Small intestine (tissue), 7 donors: ENCODE measurements at regions not wholly inside any gene's neighbourhood (a gene's known extent, or its start where the extent isn't known, plus 50 kb on each side); places are given as distances from the start of the nearest gene placed in this dataset.

Source experiments
- DNase-seq, 2 donors: peaks; one replicate each; pipeline versions ENCODE4 v3.0.0 to v3.0.0-alpha.2; 2013
- FAIRE-seq: peaks from 2 replicates; lab custom pipeline; 2012; peaks lifted over from hg19 to GRCh38; lab: Jason Lieb, UNC
- H3K27ac ChIP-seq, 3 donors: one replicate each; pipeline ENCODE4 v1.5.1; 2013; ENCODE audit warnings: low read length in 2 of 3, mild to moderate bottlenecking in 2 of 3, control low read depth in 1 of 3, inconsistent platforms in 1 of 3, low read depth in 1 of 3, moderate library complexity in 1 of 3
- H3K27me3 ChIP-seq, 3 donors: one replicate each; pipeline ENCODE4 v1.6.1; 2013; ENCODE audit warnings: low read length in 3 of 3, inconsistent platforms in 1 of 3; ENCODE audit not compliant: control insufficient read depth in 3 of 3, insufficient read depth in 3 of 3
- H3K36me3 ChIP-seq, 3 donors: one replicate each; pipeline ENCODE4 v1.6.1; 2013; ENCODE audit warnings: low read length in 3 of 3, inconsistent platforms in 1 of 3, low read depth in 1 of 3, mild to moderate bottlenecking in 1 of 3, moderate library complexity in 1 of 3; ENCODE audit not compliant: control insufficient read depth in 3 of 3, insufficient read depth in 2 of 3
- H3K4me1 ChIP-seq, 3 donors: one replicate each; pipeline ENCODE4 v1.6.1; 2013; ENCODE audit warnings: low read length in 2 of 3, inconsistent platforms in 1 of 3, low read depth in 1 of 3, mild to moderate bottlenecking in 1 of 3, moderate library complexity in 1 of 3; ENCODE audit not compliant: control insufficient read depth in 3 of 3, insufficient read depth in 2 of 3
- H3K4me3 ChIP-seq, 3 donors: one replicate each; pipeline ENCODE4 v1.5.1; 2013; ENCODE audit warnings: low read length in 3 of 3, control low read depth in 1 of 3, inconsistent platforms in 1 of 3, low read depth in 1 of 3, mild to moderate bottlenecking in 1 of 3, moderate library complexity in 1 of 3
- H3K9me3 ChIP-seq, 2 donors: one replicate each; pipeline ENCODE4 v1.6.1; 2013; ENCODE audit warnings: low read depth in 1 of 2, low read length in 1 of 2; ENCODE audit not compliant: control insufficient read depth in 2 of 2, insufficient read depth in 1 of 2
- WGBS, 3 donors: extraction: QIAGEN DNeasy Blood & Tissue Kit; methylation state at CpG; one replicate each; pipeline ENCODE4 v1.1.7; 2013; 5-methylcytosine and 5-hydroxymethylcytosine counted together
- donor health status: healthy with polysubstance abuse.
- donor health status: control.
- donor health status: control.
- donor health status: Bipolar disorder and iron deficiency.
- donor health status: healthy.

- H3K27ac ChIP-seq, result no peak overlapping the region
- no peaks in the 10 kb centered on the region for H3K27me3 ChIP-seq
- no peak overlapping the region for H3K4me3 ChIP-seq
- FAIRE-seq, result no peak
- WGBS, 3 donors, result 60 to 73% (median 62%) methylated on average over 5 of the region's 5 CpGs
- no peaks in the 10 kb centered on the region for H3K4me1 ChIP-seq
- no peaks in the 10 kb centered on the region for H3K9me3 ChIP-seq
- H3K36me3 ChIP-seq, result no peaks in the 10 kb centered on the region
- DNase-seq, result peak in 1 of 2 donors; percentile 30
Observed at GRCh38 chr4:149961876-149962597, 116.2 kb upstream of the DCLK2 start.

DNA sequence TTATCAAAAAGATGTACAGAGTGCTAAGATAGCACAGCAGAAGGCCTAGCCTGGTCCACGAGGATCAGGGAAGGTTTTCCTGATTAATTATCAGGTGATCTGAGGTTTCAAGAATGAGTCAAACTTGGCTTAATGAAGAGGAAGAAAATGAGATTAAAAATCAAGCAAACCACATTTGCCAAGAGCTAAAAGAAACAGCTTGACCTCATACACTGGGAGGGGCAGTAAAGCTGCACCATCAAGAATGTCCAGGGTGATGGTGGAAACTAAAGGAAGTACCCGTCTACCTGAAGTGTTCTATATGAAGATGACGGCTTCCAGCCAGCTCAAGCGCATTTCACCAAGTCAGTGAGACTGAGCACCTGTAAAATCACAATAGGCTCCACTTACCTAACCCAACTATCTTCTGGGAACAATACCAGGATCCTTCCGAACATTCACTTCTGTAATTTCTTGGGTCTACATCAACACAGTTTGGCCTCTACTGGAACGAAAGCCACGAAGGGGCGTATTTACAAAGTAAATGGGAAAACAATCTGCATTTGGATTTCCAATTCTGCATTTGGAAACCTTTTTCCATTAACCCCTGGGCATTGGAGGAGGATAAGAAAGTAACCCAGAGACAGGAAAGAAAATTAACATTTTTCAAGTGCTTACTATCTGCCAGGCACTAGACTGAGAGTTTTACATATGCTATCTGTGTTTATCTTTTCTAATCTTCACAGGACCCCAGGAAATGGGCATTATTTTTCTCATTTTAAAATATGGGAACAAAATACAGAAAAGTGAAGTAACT is 114.0 kb upstream of the DCLK2 start:
- no peak for DNase-seq
- H3K4me1 ChIP-seq, result no peaks in the 10 kb centered on the region
- no peaks in the 10 kb centered on the region for H3K9me3 ChIP-seq
- WGBS, 3 donors, result 83 to 87% (median 85%) methylated on average over 8 of the region's 8 CpGs
- FAIRE-seq, result no peak
- H3K36me3 ChIP-seq, result no peaks in the 10 kb centered on the region
- H3K27ac ChIP-seq, result no peak overlapping the region
- H3K27me3 ChIP-seq, result no peaks in the 10 kb centered on the region
- H3K4me3 ChIP-seq, result no peak overlapping the region

DNA sequence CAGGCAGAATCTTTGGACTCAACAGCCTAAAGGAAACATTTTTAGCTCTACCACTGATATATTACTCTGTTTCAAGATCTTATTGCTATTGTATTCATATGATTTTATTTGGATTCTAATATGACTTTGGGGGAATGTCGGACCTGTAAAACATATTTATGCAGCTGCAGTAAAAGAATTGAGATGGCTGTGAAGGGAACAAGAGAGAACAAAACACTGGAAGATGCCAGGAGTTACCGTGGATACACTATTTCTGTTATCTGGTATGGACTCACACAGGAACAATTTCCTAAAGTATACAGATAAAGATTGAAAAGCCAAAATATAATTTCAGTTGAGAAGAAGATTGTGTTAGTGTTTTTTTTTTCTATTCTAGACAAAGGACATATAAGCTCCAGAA is 113.0 kb upstream of the DCLK2 start:
- H3K9me3 ChIP-seq, result no peaks in the 10 kb centered on the region
- no peak overlapping the region for H3K4me3 ChIP-seq
- no peak for DNase-seq
- no peak overlapping the region for H3K27ac ChIP-seq
- H3K4me1 ChIP-seq, result no peaks in the 10 kb centered on the region
- H3K27me3 ChIP-seq, result no peaks in the 10 kb centered on the region
- H3K36me3 ChIP-seq, result no peaks in the 10 kb centered on the region
- WGBS, 3 donors, result 56 to 64% (median 58%) methylated on average over 2 of the region's 2 CpGs
- no peak for FAIRE-seq

- no peak for FAIRE-seq
- no peaks in the 10 kb centered on the region for H3K36me3 ChIP-seq
Observed at GRCh38 chr4:149972407-149972806, 105.8 kb upstream of the DCLK2 start.

GRCh38 chr4:149973181-149973580 is 105.1 kb upstream of the DCLK2 start:
- no peaks in the 10 kb centered on the region for H3K4me1 ChIP-seq
- H3K9me3 ChIP-seq, result no peaks in the 10 kb centered on the region
- DNase-seq (no peak), FAIRE-seq (no peak)
- WGBS, 3 donors, result 70 to 80% (median 77%) methylated on average over 2 of the region's 2 CpGs
- H3K36me3 ChIP-seq, result no peaks in the 10 kb centered on the region
- no peak overlapping the region for H3K27ac ChIP-seq
- H3K4me3 ChIP-seq, result no peak overlapping the region
- H3K27me3 ChIP-seq, result no peaks in the 10 kb centered on the region

More at GRCh38 chr4:149972407-149972806, 105.8 kb upstream of the DCLK2 start:
- WGBS, 3 donors, result 52 to 54% (median 53%) methylated on average over 2 of the region's 2 CpGs
- H3K27me3 ChIP-seq, result no peaks in the 10 kb centered on the region
- DNase-seq, result no peak
- H3K4me3 ChIP-seq, result no peak overlapping the region
- H3K9me3 ChIP-seq, result no peaks in the 10 kb centered on the region
- no peak overlapping the region for H3K27ac ChIP-seq
- H3K4me1 ChIP-seq, result no peaks in the 10 kb centered on the region

GRCh38 chr4:149975172-149975571 is 103.1 kb upstream of the DCLK2 start:
- Histone ChIP-seq H3K4me1 (no peaks in the 10 kb centered on the region), H3K4me3 (no peak overlapping the region), H3K27me3 (no peaks in the 10 kb centered on the region), H3K9me3 (no peaks in the 10 kb centered on the region), H3K36me3 (no peaks in the 10 kb centered on the region), H3K27ac (no peak overlapping the region)
- FAIRE-seq (peak; percentile 77), DNase-seq (no peak)
- WGBS, 3 donors, result 74 to 76% (median 74%) methylated on average over 1 of the region's 1 CpG

- Histone ChIP-seq H3K9me3 (no peaks in the 10 kb centered on the region), H3K4me3 (no peak overlapping the region), H3K4me1 (no peaks in the 10 kb centered on the region), H3K36me3 (no peaks in the 10 kb centered on the region), H3K27ac (no peak overlapping the region), H3K27me3 (no peaks in the 10 kb centered on the region)
- no peak for FAIRE-seq
- 61 to 70% (median 67%) methylated on average over 7 of the region's 7 CpGs for WGBS, 3 donors
- no peak for DNase-seq
Observed at GRCh38 chr4:149980121-149980682, 98.0 kb upstream of the DCLK2 start.

DNA sequence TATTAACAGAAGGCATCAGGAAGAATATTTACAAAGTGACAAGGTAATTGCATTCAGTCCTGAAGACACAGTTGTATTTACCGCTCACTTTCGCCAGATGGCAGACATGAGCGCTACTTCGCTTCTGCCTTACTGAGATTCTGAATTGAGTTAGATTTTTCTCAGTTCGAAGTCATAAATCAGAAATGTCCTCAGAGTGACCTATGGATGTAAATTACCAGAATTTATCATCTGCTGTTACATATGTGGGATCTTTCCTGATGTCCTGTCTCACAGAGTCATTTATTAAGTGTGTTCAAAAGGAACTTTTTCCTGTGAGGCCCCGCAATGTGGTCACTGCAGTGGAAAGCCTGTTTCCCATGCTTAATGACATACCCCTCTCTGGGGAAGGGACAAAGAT is 97.3 kb upstream of the DCLK2 start:
- H3K27ac ChIP-seq, result no peak overlapping the region
- H3K36me3 ChIP-seq, result no peaks in the 10 kb centered on the region
- WGBS, 3 donors, result 18 to 20% (median 19%) methylated on average over 6 of the region's 6 CpGs
- no peak overlapping the region for H3K4me3 ChIP-seq
- H3K27me3 ChIP-seq, result no peaks in the 10 kb centered on the region
- DNase-seq (peak; percentile 48 to 64), FAIRE-seq (peak; percentile 36)
- H3K4me1 ChIP-seq, result no peaks in the 10 kb centered on the region
- H3K9me3 ChIP-seq, result no peaks in the 10 kb centered on the region
